Mesenchymal stem cell (in vitro differentiated cells and primary cell): ENCODE measurements at regions not wholly inside any gene's neighbourhood (a gene's known extent, or its start where the extent isn't known, plus 50 kb on each side); places are given as distances from the start of the nearest gene placed in this dataset.
"Not testable (repeated sequence)": the region's sequence is repeated elsewhere in the genome, so short reads cannot be mapped to it uniquely, and the experiment has no call there.

Source experiments
- DNase-seq: peaks from one replicate; pipeline ENCODE4 v3.0.0-alpha.2; 2013
- H2AFZ ChIP-seq: one replicate; pipeline ENCODE4 v1.6.1; 2013; ENCODE audit warnings: low read depth, mild to moderate bottlenecking, control low read depth, inconsistent platforms, low read length, moderate library complexity
- H2AK5ac ChIP-seq: 2 replicates; pipeline ENCODE4 v1.6.1; 2013; ENCODE audit warnings: low read length, moderate library complexity, mild to moderate bottlenecking, inconsistent platforms; ENCODE audit not compliant: severe bottlenecking
- H2BK120ac ChIP-seq: one replicate; pipeline ENCODE4 v1.6.1; 2013; ENCODE audit warnings: low read depth, mild to moderate bottlenecking, inconsistent platforms, low read length, moderate library complexity
- H2BK12ac ChIP-seq, 2 experiments: one replicate each; pipeline ENCODE4 v1.6.1; 2013; ENCODE audit warnings: inconsistent platforms in 2 of 2, low read length in 2 of 2, mild to moderate bottlenecking in 2 of 2, moderate library complexity in 2 of 2, control low read depth in 1 of 2
- H2BK15ac ChIP-seq: one replicate; pipeline ENCODE4 v1.6.1; 2013; ENCODE audit warnings: mild to moderate bottlenecking, low read depth, inconsistent platforms; ENCODE audit not compliant: poor library complexity, severe bottlenecking
- H2BK5ac ChIP-seq: 2 replicates; pipeline ENCODE4 v1.6.1; 2013; ENCODE audit warnings: low read depth, mild to moderate bottlenecking, low read length, control low read depth, inconsistent platforms; ENCODE audit not compliant: poor library complexity, severe bottlenecking
- H3K14ac ChIP-seq, 2 experiments: one replicate each; pipeline ENCODE4 v1.6.1; 2013; ENCODE audit warnings: inconsistent platforms in 2 of 2, low read length in 2 of 2, control low read depth in 1 of 2, mild to moderate bottlenecking in 1 of 2, moderate library complexity in 1 of 2
- H3K18ac ChIP-seq, 2 experiments: one replicate each; pipeline ENCODE4 v1.6.1; 2013; ENCODE audit warnings: inconsistent platforms in 2 of 2, low read length in 2 of 2, control low read depth in 1 of 2, low read depth in 1 of 2, mild to moderate bottlenecking in 1 of 2
- H3K23ac ChIP-seq, 2 experiments: one replicate each; pipeline ENCODE4 v1.6.1; 2013; ENCODE audit warnings: inconsistent platforms in 2 of 2, low read length in 2 of 2, mild to moderate bottlenecking in 2 of 2, moderate library complexity in 2 of 2, control low read depth in 1 of 2
- H3K27ac ChIP-seq: 2 replicates; pipeline ENCODE4 v1.5.1; 2013; ENCODE audit warnings: mild to moderate bottlenecking, moderate library complexity, low read length, control low read depth, inconsistent platforms; ENCODE audit not compliant: poor library complexity, severe bottlenecking
- H3K27me3 ChIP-seq, 2 experiments: 2 replicates each; pipeline versions ENCODE4 v1.6.1 to v1.7.0; 2013; ENCODE audit warnings: low read length in 2 of 2, mild to moderate bottlenecking in 2 of 2, moderate library complexity in 2 of 2, control low read depth in 1 of 2, inconsistent platforms in 1 of 2; ENCODE audit not compliant: control insufficient read depth in 1 of 2, insufficient read depth in 1 of 2
- H3K36me3 ChIP-seq, 2 experiments: 2 replicates each; pipeline versions ENCODE4 v1.6.1 to v1.7.0; 2013; ENCODE audit warnings: low read length in 2 of 2, control low read depth in 1 of 2, inconsistent platforms in 1 of 2, low read depth in 1 of 2, mild to moderate bottlenecking in 1 of 2; ENCODE audit not compliant: insufficient read depth in 2 of 2, control insufficient read depth in 1 of 2
- H3K4ac ChIP-seq, 2 experiments: one replicate each; pipeline ENCODE4 v1.6.1; 2013; ENCODE audit warnings: inconsistent platforms in 2 of 2, low read length in 2 of 2, mild to moderate bottlenecking in 2 of 2, moderate library complexity in 2 of 2, control low read depth in 1 of 2, low read depth in 1 of 2
- H3K4me1 ChIP-seq: 2 replicates; pipeline ENCODE4 v1.6.1; 2013; ENCODE audit warnings: low read depth, low read length, control low read depth; ENCODE audit not compliant: control insufficient read depth, insufficient read depth
- H3K4me2 ChIP-seq: 2 replicates; pipeline ENCODE4 v1.6.1; 2013; ENCODE audit warnings: low read length, mild to moderate bottlenecking, inconsistent platforms; ENCODE audit not compliant: poor library complexity, severe bottlenecking
- H3K4me3 ChIP-seq, 2 experiments: 2 replicates each; pipeline versions ENCODE4 v1.5.1 to v1.7.0; 2013; ENCODE audit warnings: low read length in 2 of 2, mild to moderate bottlenecking in 2 of 2, control low read depth in 1 of 2, low read depth in 1 of 2; ENCODE audit not compliant: insufficient read depth in 1 of 2
- H3K79me1 ChIP-seq: replicated peaks from 2 replicates; pipeline ENCODE4 v1.6.1; 2013; ENCODE audit warnings: mild to moderate bottlenecking, control low read depth, low read length, inconsistent platforms; ENCODE audit not compliant: poor library complexity, severe bottlenecking
- H3K9ac ChIP-seq: 2 replicates; pipeline ENCODE4 v1.7.0; 2013; ENCODE audit warnings: mild to moderate bottlenecking, low read length, moderate library complexity
- H3K9me3 ChIP-seq: 2 replicates; pipeline ENCODE4 v1.7.0; 2013; ENCODE audit warnings: mild to moderate bottlenecking, low read length; ENCODE audit not compliant: control insufficient read depth
- H4K8ac ChIP-seq: one replicate; pipeline ENCODE4 v1.6.1; 2013; ENCODE audit warnings: inconsistent platforms, mild to moderate bottlenecking, low read length, moderate library complexity
- H4K91ac ChIP-seq: one replicate; pipeline ENCODE4 v1.6.1; 2013; ENCODE audit warnings: mild to moderate bottlenecking, low read length, inconsistent platforms
- WGBS: methylation state at CpG from one replicate; pipeline ENCODE4 v1.1.7; 2013; ENCODE audit warnings: mixed read lengths; 5-methylcytosine and 5-hydroxymethylcytosine counted together

DNA sequence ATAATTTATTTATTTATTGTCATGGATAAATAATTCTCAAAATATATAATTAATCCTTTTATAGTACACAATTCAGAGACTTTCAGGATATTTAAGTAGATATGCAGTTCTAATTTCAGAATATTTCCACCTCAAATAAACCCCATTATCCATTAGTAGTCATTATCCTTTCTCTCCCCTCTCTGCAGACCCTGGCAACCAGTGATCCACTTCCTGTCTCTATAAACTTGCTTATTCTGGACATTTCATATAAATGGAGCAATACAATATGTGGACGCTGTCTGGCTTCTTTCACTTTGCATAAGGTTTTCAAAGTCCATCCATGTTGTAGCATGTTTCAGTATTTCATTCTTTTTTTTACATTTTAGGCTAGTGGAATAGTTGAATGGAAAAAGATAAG, 230.2 kb downstream of the FZD1 start:
- Histone ChIP-seq H3K9ac (no peak overlapping the region), H4K8ac (no peak overlapping the region), H3K79me1 (no peaks in the 10 kb centered on the region), H3K36me3 (no peaks in the 10 kb centered on the region), H3K4me1 (no peaks in the 10 kb centered on the region), H3K27ac (no peak overlapping the region), H2BK15ac (no peak overlapping the region), H3K4me2 (no peak overlapping the region), H3K9me3 (peaks cover 11% of the 10 kb centered on the region), H3K23ac (no peak overlapping the region), H3K4ac (no peak overlapping the region), H3K14ac (no peak overlapping the region), H3K18ac (no peak overlapping the region), H2AK5ac (no peak overlapping the region), H3K4me3 (no peak overlapping the region), H2AFZ (no peak overlapping the region), H2BK120ac (no peak overlapping the region), H3K27me3 (no peaks in the 10 kb centered on the region), H4K91ac (no peak overlapping the region), H2BK12ac (no peak overlapping the region), H2BK5ac (no peak overlapping the region)
- DNase-seq, result no peak
- no CpG with 5 or more reads among the region's 1 CpG for WGBS

GRCh38 chr7:91496251-91496820, 232.1 kb downstream of the FZD1 start:
- Histone ChIP-seq H3K4me3 (no peak overlapping the region), H2AK5ac (no peak overlapping the region), H3K18ac (no peak overlapping the region), H3K79me1 (no peaks in the 10 kb centered on the region), H3K36me3 (no peaks in the 10 kb centered on the region), H2BK120ac (no peak overlapping the region), H4K91ac (no peak overlapping the region), H3K4me1 (no peaks in the 10 kb centered on the region), H3K23ac (no peak overlapping the region), H3K4me2 (no peak overlapping the region), H3K27ac (no peak overlapping the region), H4K8ac (no peak overlapping the region), H2BK5ac (no peak overlapping the region), H2BK15ac (no peak overlapping the region), H3K14ac (no peak overlapping the region), H3K27me3 (no peaks in the 10 kb centered on the region), H3K4ac (no peak overlapping the region), H2BK12ac (no peak overlapping the region), H2AFZ (no peak overlapping the region), H3K9ac (no peak overlapping the region), H3K9me3 (peaks cover 14% of the 10 kb centered on the region)
- no peak for DNase-seq
- WGBS, result 90% methylated on average over 1 of the region's 1 CpG

DNA sequence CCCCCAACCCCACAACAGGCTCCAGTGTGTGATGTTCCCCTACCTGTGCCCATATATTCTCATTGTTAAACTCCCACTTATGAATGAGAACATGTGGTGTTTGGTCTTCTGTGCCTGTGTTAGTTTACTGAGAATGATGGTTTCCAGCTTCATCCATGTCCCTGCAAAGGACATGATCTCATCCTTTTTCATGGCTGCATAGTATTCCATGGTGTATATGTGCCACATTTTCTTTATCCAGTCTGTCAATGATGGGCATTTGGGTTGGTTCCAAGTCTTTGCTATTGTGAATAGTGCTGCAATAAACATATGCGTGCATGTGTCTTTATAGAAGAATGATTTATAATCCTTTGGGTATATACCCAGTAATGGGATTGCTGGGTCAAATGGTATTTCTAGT, 233.0 kb downstream of the FZD1 start:
- H3K4me2 ChIP-seq, H3K36me3 ChIP-seq, H2BK120ac ChIP-seq, H3K14ac ChIP-seq, H2AFZ ChIP-seq, H4K8ac ChIP-seq, H3K4ac ChIP-seq, H2AK5ac ChIP-seq, H3K23ac ChIP-seq, H2BK12ac ChIP-seq, H3K27me3 ChIP-seq, H4K91ac ChIP-seq, H2BK15ac ChIP-seq, H2BK5ac ChIP-seq, H3K9ac ChIP-seq, H3K4me3 ChIP-seq, DNase-seq, H3K27ac ChIP-seq, H3K79me1 ChIP-seq, H3K18ac ChIP-seq, H3K4me1 ChIP-seq: not testable (repeated sequence)
- 100% methylated on average over 1 of the region's 1 CpG for WGBS
- peaks cover 13% of the 10 kb centered on the region for H3K9me3 ChIP-seq

GRCh38 chr7:91503934-91504555, 239.8 kb downstream of the FZD1 start:
- DNase-seq, result no peak
- Histone ChIP-seq H4K8ac (no peak overlapping the region), H2BK120ac (no peak overlapping the region)

More at GRCh38 chr7:91503934-91504555, 239.8 kb downstream of the FZD1 start:
- no peaks in the 10 kb centered on the region for H3K36me3 ChIP-seq
- H3K27me3 ChIP-seq, result no peaks in the 10 kb centered on the region
- H3K14ac ChIP-seq, result no peak overlapping the region
- H2AK5ac ChIP-seq, result no peak overlapping the region
- no peak overlapping the region for H3K4me2 ChIP-seq
- H3K4ac ChIP-seq, result no peak overlapping the region
- H3K4me1 ChIP-seq, result no peaks in the 10 kb centered on the region
- no peak overlapping the region for H3K27ac ChIP-seq
- no peak overlapping the region for H2AFZ ChIP-seq
- H3K4me3 ChIP-seq, result no peak overlapping the region
- peaks cover 3% of the 10 kb centered on the region for H3K9me3 ChIP-seq
- H2BK5ac ChIP-seq, result no peak overlapping the region
- H2BK12ac ChIP-seq, result no peak overlapping the region
- no peaks in the 10 kb centered on the region for H3K79me1 ChIP-seq
- H2BK15ac ChIP-seq, result no peak overlapping the region
- no peak overlapping the region for H3K9ac ChIP-seq
- 86% methylated on average over 2 of the region's 3 CpGs for WGBS
- no peak overlapping the region for H4K91ac ChIP-seq
- H3K23ac ChIP-seq, result no peak overlapping the region
- no peak overlapping the region for H3K18ac ChIP-seq
